ENCODE measurements at regions not wholly inside any gene's neighbourhood (a gene's known extent, or its start where the extent isn't known, plus 50 kb on each side); places are given as distances from the start of the nearest gene placed in this dataset.
"Not testable (repeated sequence)": the region's sequence is repeated elsewhere in the genome, so short reads cannot be mapped to it uniquely, and the experiment has no call there.

GRCh38 chr14:54010981-54011380, 54.4 kb upstream of the BMP4 start:
- H3K4me1 ChIP-seq (ENCODE audit: control insufficient read depth, insufficient read depth, low read length): peaks cover 7% of the 10 kb centered on the region; the same call in 1 of the 2 replicates
- H3K9me3 ChIP-seq (ENCODE audit: control insufficient read depth, insufficient read depth, low read length): no peaks in the 10 kb centered on the region
- H3K27me3 ChIP-seq (ENCODE audit: control insufficient read depth, insufficient read depth, low read length): no peaks in the 10 kb centered on the region
- H3K4me3 ChIP-seq (ENCODE audit: low read depth, low read length): no peak overlapping the region
- H3K36me3 ChIP-seq (ENCODE audit: control insufficient read depth, insufficient read depth, low read length): no peaks in the 10 kb centered on the region
- H3K27ac ChIP-seq (ENCODE audit: low read depth, low read length): no peak overlapping the region
- H3K9ac ChIP-seq (ENCODE audit: low read depth, low read length): no peak overlapping the region

DNA sequence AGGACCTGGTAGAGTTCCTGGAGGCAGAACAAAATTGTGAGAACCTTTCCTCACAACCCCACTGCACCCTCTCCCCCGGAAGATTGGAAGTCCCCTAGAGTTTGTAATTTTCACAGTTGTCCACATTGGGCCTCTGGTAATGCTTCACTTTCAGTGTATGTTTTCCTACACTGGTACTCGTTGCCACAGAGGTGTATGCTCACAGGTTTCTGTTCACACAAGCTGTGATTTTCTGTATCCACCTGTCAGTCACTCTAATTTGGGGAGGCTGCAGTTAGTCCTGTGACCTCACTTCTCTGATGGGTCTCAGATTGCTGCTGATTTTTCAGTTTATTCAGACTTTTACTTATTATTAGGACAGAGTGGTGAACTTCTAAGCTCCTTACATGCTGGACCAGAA, 66.4 kb upstream of the BMP4 start:
- 0 out of 2 replicates have a peak, but pooled peaks cover 6% of the 10 kb centered on the region for H3K9me3 ChIP-seq (ENCODE audit: control insufficient read depth, insufficient read depth, low read length)

DNA sequence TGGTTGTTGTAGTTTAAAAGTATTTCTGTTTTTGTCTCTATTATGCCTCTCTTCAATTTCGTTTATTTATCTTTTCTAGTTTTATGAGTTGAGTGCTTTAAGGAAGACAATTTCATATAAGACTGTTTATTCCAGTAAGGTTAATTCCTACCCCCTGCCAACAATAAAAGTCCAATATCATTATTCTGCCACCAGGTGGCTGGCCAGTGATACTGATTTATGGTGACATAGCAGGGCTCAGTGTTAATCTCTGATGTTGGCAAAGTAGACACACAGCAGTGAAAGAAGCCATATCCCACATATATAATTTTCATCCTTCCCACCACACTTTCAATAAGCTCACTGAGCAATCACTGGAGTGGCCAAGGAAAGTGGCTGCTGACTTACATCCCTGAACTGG, 69.0 kb upstream of the BMP4 start:
- Histone ChIP-seq H3K9me3 (ENCODE audit: control insufficient read depth, insufficient read depth, low read length) (0 out of 2 replicates have a peak, but pooled peaks cover 6% of the 10 kb centered on the region), H3K9ac (ENCODE audit: low read depth, low read length) (no peak overlapping the region), H3K4me1 (ENCODE audit: control insufficient read depth, insufficient read depth, low read length) (no peaks in the 10 kb centered on the region), H3K4me3 (ENCODE audit: low read depth, low read length) (no peak overlapping the region), H3K36me3 (ENCODE audit: control insufficient read depth, insufficient read depth, low read length) (no peaks in the 10 kb centered on the region), H3K27me3 (ENCODE audit: control insufficient read depth, insufficient read depth, low read length) (no peaks in the 10 kb centered on the region), H3K27ac (ENCODE audit: low read depth, low read length) (no peak overlapping the region)

More for the DNA sequence above, 66.4 kb upstream of the BMP4 start:
- Histone ChIP-seq H3K9ac (ENCODE audit: low read depth, low read length) (no peak overlapping the region), H3K36me3 (ENCODE audit: control insufficient read depth, insufficient read depth, low read length) (no peaks in the 10 kb centered on the region), H3K4me3 (ENCODE audit: low read depth, low read length) (no peak overlapping the region), H3K27ac (ENCODE audit: low read depth, low read length) (no peak overlapping the region), H3K27me3 (ENCODE audit: control insufficient read depth, insufficient read depth, low read length) (no peaks in the 10 kb centered on the region), H3K4me1 (ENCODE audit: control insufficient read depth, insufficient read depth, low read length) (no peaks in the 10 kb centered on the region)

DNA sequence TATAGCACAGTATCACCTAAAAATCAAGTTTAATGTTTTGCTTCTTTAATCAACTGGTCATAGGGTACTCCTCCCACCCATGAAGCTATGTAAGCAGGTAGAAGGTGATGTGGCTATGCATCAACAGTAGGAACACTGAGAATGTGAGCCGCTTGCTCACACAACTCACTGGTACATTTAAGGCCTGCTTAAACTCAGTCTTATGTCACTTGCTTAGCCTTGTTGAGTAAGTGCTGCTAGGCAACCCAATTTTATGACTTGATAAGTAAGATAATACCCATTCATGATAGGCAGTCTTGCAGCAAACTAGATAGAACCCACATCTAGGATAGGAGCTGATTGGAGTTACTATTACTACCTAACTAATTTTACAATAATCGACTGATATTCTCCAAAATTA, 70.0 kb upstream of the BMP4 start:
- no peaks in the 10 kb centered on the region for H3K27me3 ChIP-seq (ENCODE audit: control insufficient read depth, insufficient read depth, low read length)
- no peaks in the 10 kb centered on the region for H3K36me3 ChIP-seq (ENCODE audit: control insufficient read depth, insufficient read depth, low read length)
- H3K9me3 ChIP-seq (ENCODE audit: control insufficient read depth, insufficient read depth, low read length): 0 out of 2 replicates have a peak, but pooled peaks cover 6% of the 10 kb centered on the region
- no peak overlapping the region for H3K9ac ChIP-seq (ENCODE audit: low read depth, low read length)
- no peaks in the 10 kb centered on the region for H3K4me1 ChIP-seq (ENCODE audit: control insufficient read depth, insufficient read depth, low read length)
- no peak overlapping the region for H3K4me3 ChIP-seq (ENCODE audit: low read depth, low read length)
- no peak overlapping the region for H3K27ac ChIP-seq (ENCODE audit: low read depth, low read length)

DNA sequence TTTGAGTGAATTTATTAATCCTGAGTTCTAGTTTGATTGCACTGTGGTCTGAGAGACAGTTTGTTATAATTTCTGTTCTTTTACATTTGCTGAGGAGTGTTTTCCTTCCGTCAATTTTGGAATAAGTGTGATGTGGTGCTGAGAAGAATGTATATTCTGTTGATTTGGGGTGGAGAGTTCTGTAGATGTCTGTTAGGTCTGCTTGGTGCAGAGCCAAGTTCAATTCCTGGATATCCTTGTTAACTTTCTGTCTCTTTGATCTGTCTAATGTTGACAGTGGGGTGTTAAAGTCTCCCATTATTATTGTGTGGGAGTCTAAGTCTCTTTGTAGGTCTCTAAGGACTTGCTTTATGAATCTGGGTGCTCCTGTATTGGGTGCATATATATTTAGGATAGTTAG, 74.4 kb upstream of the BMP4 start:
- not testable (repeated sequence) for H3K27me3 ChIP-seq (ENCODE audit: control insufficient read depth, insufficient read depth, low read length); H3K4me3 ChIP-seq (ENCODE audit: low read depth, low read length); H3K4me1 ChIP-seq (ENCODE audit: control insufficient read depth, insufficient read depth, low read length); H3K9ac ChIP-seq (ENCODE audit: low read depth, low read length); H3K36me3 ChIP-seq (ENCODE audit: control insufficient read depth, insufficient read depth, low read length); H3K27ac ChIP-seq (ENCODE audit: low read depth, low read length)
- peaks cover 12% of the 10 kb centered on the region; the same call in 1 of the 2 replicates for H3K9me3 ChIP-seq (ENCODE audit: control insufficient read depth, insufficient read depth, low read length)

DNA sequence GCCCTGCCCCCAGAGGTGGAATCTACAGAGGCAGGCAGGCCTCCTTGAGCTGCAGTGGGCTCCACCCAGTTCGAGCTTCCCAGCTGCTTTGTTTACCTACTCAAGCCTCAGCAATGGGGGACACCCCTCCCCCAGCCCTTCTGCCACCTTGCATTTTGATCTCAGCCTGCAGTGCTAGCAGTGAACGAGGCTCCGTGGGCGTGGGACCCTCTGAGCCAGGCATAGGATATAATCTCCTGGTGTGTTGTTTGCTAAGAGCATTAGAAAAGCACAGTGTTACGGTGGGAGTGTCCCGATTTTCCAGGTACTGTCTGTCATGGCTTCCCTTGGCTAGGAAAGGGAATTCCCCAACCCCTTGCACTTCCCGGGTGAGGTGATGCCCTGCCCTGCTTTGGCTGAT, 76.7 kb upstream of the BMP4 start:
- H3K27ac ChIP-seq (ENCODE audit: low read depth, low read length); H3K4me1 ChIP-seq (ENCODE audit: control insufficient read depth, insufficient read depth, low read length); H3K4me3 ChIP-seq (ENCODE audit: low read depth, low read length): not testable (repeated sequence)

GRCh38 chr14:54038724-54039123, 82.1 kb upstream of the BMP4 start:
- no peaks in the 10 kb centered on the region for H3K4me1 ChIP-seq (ENCODE audit: control insufficient read depth, insufficient read depth, low read length)
- H3K4me3 ChIP-seq (ENCODE audit: low read depth, low read length): no peak overlapping the region

More for the DNA sequence above, 76.7 kb upstream of the BMP4 start:
- not testable (repeated sequence) for H3K27me3 ChIP-seq (ENCODE audit: control insufficient read depth, insufficient read depth, low read length); H3K9ac ChIP-seq (ENCODE audit: low read depth, low read length); H3K36me3 ChIP-seq (ENCODE audit: control insufficient read depth, insufficient read depth, low read length)
- peaks cover 12% of the 10 kb centered on the region; the same call in 1 of the 2 replicates for H3K9me3 ChIP-seq (ENCODE audit: control insufficient read depth, insufficient read depth, low read length)

GRCh38 chr14:54039311-54039710, 82.7 kb upstream of the BMP4 start:
- Histone ChIP-seq H3K4me3 (ENCODE audit: low read depth, low read length) (no peak overlapping the region), H3K9ac (ENCODE audit: low read depth, low read length) (no peak overlapping the region), H3K9me3 (ENCODE audit: control insufficient read depth, insufficient read depth, low read length) (peaks cover 3% of the 10 kb centered on the region; the same call in 1 of the 2 replicates), H3K27ac (ENCODE audit: low read depth, low read length) (no peak overlapping the region), H3K27me3 (ENCODE audit: control insufficient read depth, insufficient read depth, low read length) (no peaks in the 10 kb centered on the region), H3K36me3 (ENCODE audit: control insufficient read depth, insufficient read depth, low read length) (no peaks in the 10 kb centered on the region), H3K4me1 (ENCODE audit: control insufficient read depth, insufficient read depth, low read length) (no peaks in the 10 kb centered on the region)

More at GRCh38 chr14:54038724-54039123, 82.1 kb upstream of the BMP4 start:
- Histone ChIP-seq H3K9me3 (ENCODE audit: control insufficient read depth, insufficient read depth, low read length) (peaks cover 7% of the 10 kb centered on the region; the same call in 1 of the 2 replicates), H3K9ac (ENCODE audit: low read depth, low read length) (no peak overlapping the region), H3K36me3 (ENCODE audit: control insufficient read depth, insufficient read depth, low read length) (no peaks in the 10 kb centered on the region), H3K27ac (ENCODE audit: low read depth, low read length) (no peak overlapping the region), H3K27me3 (ENCODE audit: control insufficient read depth, insufficient read depth, low read length) (no peaks in the 10 kb centered on the region)

DNA sequence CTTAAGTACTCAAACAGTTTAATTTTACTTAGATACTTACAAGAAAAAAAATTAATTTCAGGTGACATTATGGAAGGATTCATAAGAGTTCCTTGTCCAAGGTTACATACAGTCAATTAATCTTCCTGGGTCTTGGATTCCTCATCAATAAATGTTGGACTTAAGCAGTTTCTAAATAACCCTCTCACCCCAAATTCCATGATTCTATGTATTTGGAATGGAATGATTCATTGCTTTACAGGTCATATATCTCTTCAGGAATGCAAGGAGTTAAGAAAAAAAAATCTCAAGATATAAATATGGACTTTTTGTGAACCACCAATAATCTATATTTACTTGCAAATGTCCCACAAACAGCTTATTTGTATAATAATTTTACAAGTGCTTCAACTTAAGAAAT, 84.2 kb upstream of the BMP4 start:
- Histone ChIP-seq H3K9me3 (ENCODE audit: control insufficient read depth, insufficient read depth, low read length) (no peaks in the 10 kb centered on the region; the same call in 1 of the 2 replicates), H3K4me3 (ENCODE audit: low read depth, low read length) (no peak overlapping the region), H3K9ac (ENCODE audit: low read depth, low read length) (no peak overlapping the region), H3K27ac (ENCODE audit: low read depth, low read length) (no peak overlapping the region), H3K27me3 (ENCODE audit: control insufficient read depth, insufficient read depth, low read length) (no peaks in the 10 kb centered on the region), H3K4me1 (ENCODE audit: control insufficient read depth, insufficient read depth, low read length) (no peaks in the 10 kb centered on the region), H3K36me3 (ENCODE audit: control insufficient read depth, insufficient read depth, low read length) (no peaks in the 10 kb centered on the region)

GRCh38 chr14:54046250-54046649, 89.6 kb upstream of the BMP4 start:
- no peaks in the 10 kb centered on the region for H3K27me3 ChIP-seq (ENCODE audit: control insufficient read depth, insufficient read depth, low read length)
- H3K9ac ChIP-seq (ENCODE audit: low read depth, low read length): no peak overlapping the region
- H3K9me3 ChIP-seq (ENCODE audit: control insufficient read depth, insufficient read depth, low read length): no peaks in the 10 kb centered on the region
- no peaks in the 10 kb centered on the region for H3K4me1 ChIP-seq (ENCODE audit: control insufficient read depth, insufficient read depth, low read length)
- H3K4me3 ChIP-seq (ENCODE audit: low read depth, low read length): no peak overlapping the region
- no peaks in the 10 kb centered on the region for H3K36me3 ChIP-seq (ENCODE audit: control insufficient read depth, insufficient read depth, low read length)
- H3K27ac ChIP-seq (ENCODE audit: low read depth, low read length): no peak overlapping the region

GRCh38 chr14:54047645-54048308, 91.2 kb upstream of the BMP4 start:
- H3K27me3 ChIP-seq (ENCODE audit: control insufficient read depth, insufficient read depth, low read length): no peaks in the 10 kb centered on the region
- H3K9me3 ChIP-seq (ENCODE audit: control insufficient read depth, insufficient read depth, low read length): no peaks in the 10 kb centered on the region
- H3K9ac ChIP-seq (ENCODE audit: low read depth, low read length): no peak overlapping the region
- H3K4me1 ChIP-seq (ENCODE audit: control insufficient read depth, insufficient read depth, low read length): no peaks in the 10 kb centered on the region
- no peak overlapping the region for H3K27ac ChIP-seq (ENCODE audit: low read depth, low read length)
- H3K36me3 ChIP-seq (ENCODE audit: control insufficient read depth, insufficient read depth, low read length): no peaks in the 10 kb centered on the region
- H3K4me3 ChIP-seq (ENCODE audit: low read depth, low read length): no peak overlapping the region

Measured in HUES48 (cell line).